AG04449 (cell line): ENCODE measurements at regions not wholly inside any gene's neighbourhood (a gene's known extent, or its start where the extent isn't known, plus 50 kb on each side); places are given as distances from the start of the nearest gene placed in this dataset.

Experiments
- CTCF ChIA-PET: fragments of 350-600 bp; formaldehyde crosslinking; extraction: SDS; loops from one replicate; lab custom pipeline; 2021; ENCODE audit warnings: antibody characterized with exemption; lab: Yijun Ruan, JAX
- POLR2A ChIA-PET: fragments of 400-600, 350-600 bp; formaldehyde crosslinking; extraction: SDS; loops from one replicate; lab custom pipeline; 2020; ENCODE audit warnings: antibody characterized with exemption, inconsistent platforms; lab: Yijun Ruan, JAX
- DNase-seq: peaks from one replicate; pipeline ENCODE4 v3.0.0-alpha.2; 2010; ENCODE audit warnings: low read depth, low spot score
- H3K4me3 ChIP-seq: 2 replicates; pipeline ENCODE4 v1.5.1; 2011; ENCODE audit warnings: low read depth, mild to moderate bottlenecking, control low read depth, low read length
- CTCF ChIP-seq: IDR thresholded peaks from one replicate; pipeline ENCODE4 v1.5.1; 2011; ENCODE audit warnings: mild to moderate bottlenecking, moderate library complexity, low read length, control low read depth, inconsistent platforms; ENCODE audit not compliant: insufficient read depth; ENCODE audit errors: missing control alignments

- ChIA-PET POLR2A (no interaction called here), CTCF (interaction anchor here (0.8 to 5.1 kb wide), 8 partner anchors 8 to 735 kb away, joined by 3 to 29 read pairs (median 5); no protein-coding TSS in a partner anchor)
- no peak for DNase-seq
Measured at GRCh38 chr1:175888996-175889395, 145.6 kb upstream of the TNR start.

DNA sequence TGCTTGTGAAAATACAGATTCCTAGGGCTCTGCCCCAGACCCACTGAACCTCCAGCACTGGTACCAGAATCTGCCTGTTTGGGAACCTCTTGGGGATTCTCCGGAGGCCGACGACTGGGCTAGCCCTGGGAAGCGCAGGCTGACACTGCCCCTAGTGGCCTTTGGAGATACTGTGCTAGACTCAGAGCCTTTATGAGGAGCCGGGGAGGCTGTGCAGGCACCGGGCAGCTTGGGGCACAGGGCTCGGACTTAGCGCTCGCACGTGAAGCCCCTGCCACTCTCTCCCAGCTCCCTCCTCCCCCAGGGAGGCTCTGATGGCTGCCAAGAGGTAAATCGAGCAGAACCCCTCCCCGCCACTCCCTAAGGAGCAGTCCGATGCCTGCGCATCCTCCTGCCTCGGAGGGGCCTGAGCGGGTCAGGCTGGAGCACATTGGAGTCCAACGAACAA is 144.6 kb upstream of the TNR start:
- ChIA-PET POLR2A (no interaction called here), CTCF (interaction anchor here (1.0 to 5.1 kb wide), 8 partner anchors 9 to 69 kb away, joined by 3 to 29 read pairs (median 6); no protein-coding TSS in a partner anchor)
- H3K4me3 ChIP-seq: no peak overlapping the region
- peak; percentile 88 for TF ChIP-seq CTCF
- no peak for DNase-seq

More at GRCh38 chr1:175888996-175889395, 145.6 kb upstream of the TNR start:
- TF ChIP-seq CTCF: no peak
- no peak overlapping the region for H3K4me3 ChIP-seq

DNA sequence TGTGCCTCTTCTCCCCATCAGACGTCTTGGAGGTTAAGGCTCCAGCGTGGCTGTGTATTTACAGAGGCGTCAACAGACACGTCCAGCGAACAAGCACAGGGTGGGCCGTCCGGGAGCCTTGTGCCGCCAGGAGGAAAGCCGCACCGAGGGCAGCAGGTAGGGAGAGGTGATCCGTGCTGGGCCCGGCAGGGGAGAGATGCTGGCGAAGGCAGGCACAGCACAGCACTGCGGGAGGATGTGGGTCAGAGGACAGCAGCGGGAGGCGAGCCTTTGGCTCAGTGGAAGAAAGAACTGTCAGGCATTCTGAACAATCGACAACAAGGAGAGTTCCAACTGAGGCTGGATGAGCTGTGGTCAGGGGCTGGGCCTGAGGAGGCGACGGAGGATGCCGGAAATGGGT is 144.1 kb upstream of the TNR start:
- no peak for TF ChIP-seq CTCF
- ChIA-PET CTCF (interaction anchor here (1.2 to 5.1 kb wide), 8 partner anchors 9 to 24 kb away, joined by 3 to 29 read pairs (median 6); no protein-coding TSS in a partner anchor), POLR2A (no interaction called here)
- H3K4me3 ChIP-seq: no peak overlapping the region
- no peak for DNase-seq

GRCh38 chr1:175885326-175885725 is 141.9 kb upstream of the TNR start:
- TF ChIP-seq CTCF: no peak
- CTCF ChIA-PET: interaction anchor here (1.4 to 5.1 kb wide), 2 partner anchors 11 to 26 kb away, joined by 4 to 29 read pairs; no protein-coding TSS in a partner anchor
- POLR2A ChIA-PET: no interaction called here
- peak; percentile 40 for DNase-seq
- no peak overlapping the region for H3K4me3 ChIP-seq

GRCh38 chr1:175884369-175884768 is 141.0 kb upstream of the TNR start:
- no peak overlapping the region for H3K4me3 ChIP-seq
- POLR2A ChIA-PET: no interaction called here
- TF ChIP-seq CTCF: no peak
- CTCF ChIA-PET: no interaction called here
- DNase-seq: no peak

DNA sequence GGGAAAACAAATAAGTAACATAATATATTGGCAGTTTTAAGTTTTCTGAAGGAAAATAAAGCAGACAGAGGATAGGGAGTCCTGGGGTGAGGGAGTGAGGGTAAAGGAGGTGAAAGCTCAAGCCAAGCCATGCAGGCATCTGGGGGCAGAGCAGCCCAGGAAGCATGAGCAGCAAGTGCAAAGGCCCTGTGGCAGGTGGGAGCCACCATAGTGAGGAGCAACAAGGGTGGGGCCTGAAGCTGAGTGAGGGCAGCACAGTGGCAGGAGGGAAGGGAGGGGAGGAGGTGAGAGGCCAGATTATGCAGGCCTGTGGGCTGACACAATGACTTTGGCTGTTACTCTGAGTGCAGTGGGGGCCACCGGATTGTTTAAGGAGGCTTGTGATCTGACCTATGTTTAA is 138.8 kb upstream of the TNR start:
- TF ChIP-seq CTCF: no peak
- DNase-seq: no peak
- no peak overlapping the region for H3K4me3 ChIP-seq
- ChIA-PET POLR2A (no interaction called here), CTCF (no interaction called here)
